ENCODE measurements at regions not wholly inside any gene's neighbourhood (a gene's known extent, or its start where the extent isn't known, plus 50 kb on each side); places are given as distances from the start of the nearest gene placed in this dataset.
A peak's percentile ranks its signal among the peaks of the same experiment; 100 is the strongest.
"Not testable (repeated sequence)": the region's sequence is repeated elsewhere in the genome, so short reads cannot be mapped to it uniquely, and the experiment has no call there.

DNA sequence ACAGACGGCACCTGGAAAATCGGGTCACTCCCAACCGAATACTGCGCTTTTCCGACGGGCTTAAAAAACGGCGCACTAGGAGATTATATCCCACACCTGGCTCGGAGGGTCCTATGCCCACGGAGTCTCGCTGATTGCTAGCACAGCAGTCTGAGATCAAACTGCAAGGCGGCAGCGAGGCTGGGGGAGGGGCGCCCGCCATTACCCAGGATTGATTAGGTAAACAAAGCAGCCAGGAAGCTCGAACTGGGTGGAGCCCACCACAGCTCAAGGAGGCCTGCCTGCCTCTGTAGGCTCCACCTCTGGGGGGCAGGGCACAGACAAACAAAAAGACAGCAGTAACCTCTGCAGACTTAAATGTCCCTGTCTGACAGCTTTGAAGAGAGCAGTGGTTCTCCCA, 64.5 kb downstream of the SLC30A10 start:
- not testable (repeated sequence) for DNase-seq

- no peak for DNase-seq
These were observed 66.0 kb downstream of the SLC30A10 start for GRCh38 chr1:219862366-219862765.

GRCh38 chr1:219858980-219859379, 69.4 kb downstream of the SLC30A10 start:
- DNase-seq, result no peak

GRCh38 chr1:219847215-219847855, 81.0 kb downstream of the SLC30A10 start:
- no peak for DNase-seq

DNA sequence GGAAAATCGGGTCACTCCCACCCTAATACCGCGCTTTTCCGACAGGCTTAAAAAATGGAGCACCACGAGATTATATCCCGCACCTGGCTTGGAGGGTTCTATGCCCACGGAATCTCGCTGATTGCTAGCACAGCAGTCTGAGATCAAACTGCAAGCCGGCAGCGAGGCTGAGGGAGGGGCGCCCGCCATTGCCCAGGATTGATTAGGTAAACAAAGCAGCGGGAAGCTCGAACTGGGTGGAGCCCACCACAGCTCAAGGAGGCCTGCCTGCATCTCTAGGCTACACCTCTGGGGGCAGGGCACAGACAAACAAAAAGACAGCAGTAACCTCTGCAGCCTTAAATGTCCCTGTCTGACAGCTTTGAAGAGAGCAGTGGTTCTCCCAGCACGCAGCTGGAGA, 88.8 kb downstream of the SLC30A10 start:
- DNase-seq, result not testable (repeated sequence)

GRCh38 chr1:219837994-219838294, 90.4 kb downstream of the SLC30A10 start:
- DNase-seq, result no peak

GRCh38 chr1:219837274-219837993, 90.9 kb downstream of the SLC30A10 start:
- DNase-seq, result peak; percentile 26

DNA sequence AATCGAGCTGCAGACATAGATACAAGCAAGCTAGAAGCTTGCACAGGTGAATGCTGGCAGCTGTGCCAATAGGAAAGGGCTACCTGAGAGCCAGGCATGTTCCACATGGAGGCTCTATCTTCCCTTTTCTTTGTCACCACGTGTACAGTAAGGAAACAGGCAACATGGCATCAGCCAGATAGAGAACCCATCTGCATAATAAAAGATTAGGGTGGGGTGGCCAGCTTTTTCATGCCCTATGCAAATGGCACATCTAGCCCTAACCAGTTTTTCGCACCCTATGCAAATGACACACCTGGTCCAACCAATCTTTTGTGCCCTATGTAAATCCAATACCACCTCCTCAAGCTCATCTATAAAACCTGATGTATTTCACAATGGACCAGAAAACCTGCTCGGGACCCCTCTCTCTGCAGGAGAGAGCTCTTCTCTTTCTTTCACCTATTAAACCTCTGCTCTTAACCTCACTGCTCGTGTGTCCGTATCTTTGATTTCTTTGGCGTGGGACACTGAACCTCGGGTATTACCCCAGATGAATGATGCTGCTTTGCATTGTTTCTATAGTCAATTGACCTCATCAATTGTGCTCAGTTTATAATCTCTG, 93.9 kb downstream of the SLC30A10 start:
- no peak for DNase-seq

DNA sequence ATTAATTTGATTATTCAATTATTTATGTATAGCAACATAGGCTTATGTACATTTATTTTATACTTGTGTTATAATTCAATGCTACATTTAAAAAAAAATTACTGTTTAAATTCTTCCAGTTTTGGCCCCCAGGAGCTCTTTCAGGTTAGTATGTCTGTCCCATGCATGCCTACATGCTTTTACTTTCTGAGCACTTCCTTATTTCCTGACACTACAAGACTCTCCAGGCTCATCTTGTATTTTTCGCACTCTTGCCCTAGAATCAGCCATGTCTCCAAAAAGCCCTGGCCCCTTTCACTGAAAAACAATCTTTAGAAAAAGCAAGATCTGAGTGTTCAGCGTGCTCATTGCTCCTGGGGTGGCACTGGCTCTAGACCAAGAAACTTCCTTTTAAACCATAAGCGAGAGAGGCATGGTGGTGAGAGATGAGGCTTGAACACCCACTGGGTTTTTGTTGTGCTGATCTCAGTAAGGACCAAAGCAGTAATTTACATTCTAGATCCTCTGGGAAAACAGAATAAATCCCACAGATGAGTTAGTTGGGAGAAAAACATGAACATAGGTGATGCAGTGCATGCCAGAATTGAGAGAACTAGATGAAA, 95.0 kb downstream of the SLC30A10 start:
- DNase-seq, result no peak

- DNase-seq, result no peak
These were observed 102.1 kb downstream of the SLC30A10 start for GRCh38 chr1:219826290-219826689.

GRCh38 chr1:219825355-219825754, 103.0 kb downstream of the SLC30A10 start:
- DNase-seq, result no peak

DNA sequence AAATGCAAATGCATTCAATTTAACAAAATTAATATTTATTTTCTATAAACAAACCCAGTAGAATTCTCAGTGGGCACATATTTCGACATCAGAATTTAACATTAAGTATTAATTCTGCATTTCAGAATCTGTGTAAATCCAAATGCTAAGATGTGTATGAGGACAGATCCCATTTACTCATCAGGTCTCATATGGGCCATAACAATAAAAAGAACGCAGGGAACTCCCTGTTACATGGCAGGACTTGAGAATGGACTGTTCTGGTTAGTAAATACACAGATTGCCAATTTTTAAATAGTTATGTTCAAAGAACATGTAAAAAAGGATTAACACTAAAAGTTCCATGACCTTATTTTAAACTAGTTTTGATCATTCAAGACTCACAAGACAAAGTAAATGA, 104.0 kb downstream of the SLC30A10 start:
- DNase-seq, result no peak

- DNase-seq, result no peak
These were observed 107.8 kb downstream of the SLC30A10 start for GRCh38 chr1:219820551-219820950.

DNA sequence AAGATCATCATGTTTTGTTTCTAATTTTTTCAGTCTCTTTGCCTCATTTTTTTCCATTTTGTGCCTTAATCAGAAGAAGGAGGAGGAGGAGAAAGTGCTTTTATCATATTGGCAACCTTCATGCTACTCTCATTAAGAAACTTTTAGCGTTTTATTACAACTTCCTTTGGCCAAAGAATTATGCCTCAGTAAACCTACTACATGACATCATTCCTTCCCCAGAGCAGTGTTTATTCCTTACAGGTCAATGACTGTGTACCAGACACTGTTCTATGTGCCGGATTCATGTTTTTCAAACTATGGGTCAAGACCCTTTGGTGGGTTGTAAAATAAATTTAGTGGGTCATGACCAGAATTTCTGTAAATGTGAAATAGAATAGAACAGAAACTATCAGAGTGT, 110.4 kb downstream of the SLC30A10 start:
- no peak for DNase-seq

- no peak for DNase-seq
These were observed 115.1 kb downstream of the SLC30A10 start for GRCh38 chr1:219813294-219813693.

DNA sequence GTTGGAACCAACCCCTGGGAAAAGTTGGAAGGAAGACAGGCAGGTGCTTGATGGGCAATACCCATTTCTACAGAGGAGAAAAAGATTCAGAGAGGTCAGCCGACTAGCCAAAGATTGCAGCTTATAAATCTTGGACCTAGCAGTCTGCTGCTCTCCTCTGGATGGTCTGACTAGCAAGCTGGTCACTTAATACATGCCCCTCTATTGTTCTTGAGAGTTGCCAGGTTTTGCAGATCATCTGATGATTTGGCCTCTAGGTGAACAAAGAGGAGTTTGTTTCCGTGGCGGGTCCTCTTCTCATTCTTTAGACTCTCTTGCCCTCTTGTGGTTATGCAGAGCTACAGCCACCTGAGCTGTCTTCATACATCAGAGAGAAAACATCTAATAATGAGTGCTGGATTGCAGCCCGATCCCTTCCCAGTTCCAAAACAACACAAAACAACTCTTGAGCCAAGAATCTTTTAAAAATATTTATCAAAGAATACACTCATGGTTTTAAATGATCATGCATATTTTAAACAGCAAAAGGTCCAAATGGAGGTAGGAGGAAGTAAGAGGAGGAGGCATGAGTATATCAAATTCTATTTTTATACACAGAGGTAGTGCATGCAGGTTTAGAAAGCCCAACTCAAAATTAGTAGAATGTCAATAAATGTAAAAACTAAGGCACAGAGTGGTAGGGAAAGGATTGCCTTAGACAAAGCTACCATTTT, 115.7 kb downstream of the SLC30A10 start:
- peak; percentile 75 for DNase-seq

- no peak for DNase-seq
These were observed 116.3 kb downstream of the SLC30A10 start for GRCh38 chr1:219812086-219812485.

DNA sequence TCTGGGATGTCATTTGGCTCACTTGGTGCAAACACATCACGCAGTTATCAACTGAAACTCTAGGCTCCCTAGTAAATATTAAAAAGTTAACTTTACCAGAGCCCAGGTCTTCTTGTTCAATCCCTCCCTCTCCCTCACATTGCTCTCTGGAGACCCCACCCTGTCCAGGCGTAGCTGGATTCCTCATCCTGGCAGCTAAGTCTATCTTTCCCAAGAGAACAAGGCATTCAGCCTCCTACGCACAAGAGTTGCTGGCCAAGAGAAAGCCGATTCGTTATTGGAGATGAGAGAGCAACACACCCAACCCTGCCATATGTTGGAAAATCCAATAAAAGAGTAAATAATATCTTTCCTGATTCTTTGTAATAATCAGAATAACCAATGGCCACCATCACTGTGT, 117.9 kb downstream of the SLC30A10 start:
- DNase-seq, result no peak

DNA sequence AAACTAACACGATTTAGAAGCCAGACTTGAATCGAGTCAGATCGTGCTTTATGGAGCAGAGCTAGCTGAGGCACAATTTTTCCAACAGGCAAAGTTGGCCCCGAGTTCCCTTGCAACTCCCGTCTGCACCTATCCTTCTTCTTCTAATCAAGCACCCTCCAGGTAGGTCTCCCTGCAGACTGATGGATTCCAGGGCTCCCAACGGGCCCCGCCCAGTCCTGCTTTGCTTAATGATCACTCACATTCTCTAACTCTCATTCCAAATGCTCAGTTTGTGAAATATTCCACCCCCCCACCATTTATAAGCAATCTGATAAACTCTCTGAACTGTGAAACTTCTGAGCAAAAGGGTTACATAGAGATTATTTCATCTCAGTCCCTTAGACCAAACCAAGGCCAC, 119.6 kb downstream of the SLC30A10 start:
- no peak for DNase-seq

DNA sequence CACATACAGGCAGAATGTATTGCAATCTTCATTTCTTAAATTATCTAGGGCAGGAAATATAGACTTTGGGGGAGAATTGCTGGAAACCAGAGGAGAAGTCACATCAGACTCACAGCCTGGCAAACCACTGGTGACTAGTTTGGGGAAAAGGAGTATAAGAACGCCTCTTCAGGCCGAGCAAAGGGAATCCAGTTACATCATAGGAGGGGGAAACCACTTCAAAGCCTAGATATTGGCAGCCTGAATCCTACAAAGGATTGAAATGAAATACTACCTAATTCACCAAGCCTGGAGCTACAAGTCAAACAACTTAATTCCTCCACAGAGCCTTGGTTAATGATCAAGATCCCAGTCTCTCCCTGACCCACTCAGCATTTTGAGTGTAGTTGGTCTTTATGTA, 121.7 kb downstream of the SLC30A10 start:
- no peak for DNase-seq

DNA sequence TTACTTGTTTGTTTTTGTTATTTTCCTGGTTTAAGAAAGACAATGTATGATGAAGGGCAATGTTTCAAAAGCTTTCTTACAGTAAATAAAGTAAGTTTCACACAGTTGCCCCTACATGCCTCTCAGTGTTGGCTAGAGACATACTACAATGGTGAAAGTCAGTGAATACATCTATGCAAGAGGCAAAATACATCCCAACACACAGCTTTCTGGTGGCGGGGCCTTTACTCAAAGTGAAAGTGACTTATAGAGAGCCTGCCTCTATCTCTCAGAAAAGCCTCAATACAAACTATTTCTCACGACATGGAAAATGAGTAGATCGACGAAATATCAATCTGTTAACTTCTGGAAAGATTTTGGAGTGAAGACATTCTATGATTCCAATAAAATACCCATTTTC, 122.3 kb downstream of the SLC30A10 start:
- no peak for DNase-seq

DNA sequence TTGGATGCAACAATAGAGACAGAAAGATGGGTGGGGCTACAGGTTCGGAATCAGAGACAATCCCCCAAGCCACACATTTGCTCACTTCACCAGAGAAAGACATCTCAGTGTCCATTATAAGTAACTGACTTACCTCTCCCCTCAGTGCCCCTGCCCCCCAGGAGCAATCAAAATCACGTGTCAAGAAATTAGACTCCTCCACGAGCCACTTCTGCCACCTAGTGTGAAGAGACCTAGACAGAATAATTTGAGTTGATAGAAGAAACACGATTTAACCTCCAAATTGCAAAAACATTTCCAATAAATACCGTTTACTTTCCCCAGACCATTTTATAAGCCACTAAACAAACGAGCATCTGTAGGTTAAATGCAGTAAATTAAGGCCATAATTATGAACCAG, 123.2 kb downstream of the SLC30A10 start:
- no peak for DNase-seq

- DNase-seq, result no peak
These were observed 127.1 kb downstream of the SLC30A10 start for GRCh38 chr1:219801156-219801820.

All from NCI-H1105 (cell line).